HepG2 (cell line): ENCODE measurements at regions not wholly inside any gene's neighbourhood (a gene's known extent, or its start where the extent isn't known, plus 50 kb on each side); places are given as distances from the start of the nearest gene placed in this dataset.

ENCODE experiments used
- ATAC-seq: fragments of 200-7000 bp; cut with Tn5 transposase; 3 replicates; pipeline ENCODE4 v1.9.1; 2020; ENCODE audit warnings: mild to moderate bottlenecking, moderate library complexity
- BruUV-seq: library from RNA; stranded (reverse); fragments of 400-500 nt; replicated peaks from 2 replicates; lab custom pipeline; 2021; lab: Mats Ljungman, UMichigan
- CTCF ChIA-PET: fragments of 300-600 bp; formaldehyde crosslinking; extraction: SDS; loops from one replicate; lab custom pipeline; 2021; ENCODE audit warnings: low total read pairs, inconsistent platforms, low intra/inter-chr PET ratio; lab: Yijun Ruan, JAX
- POLR2A ChIA-PET: fragments of 350-600 bp; sonication (Branson Sonifier 250); formaldehyde crosslinking; loops from one replicate; lab custom pipeline; 2020; ENCODE audit warnings: antibody characterized with exemption, inconsistent platforms; lab: Yijun Ruan, JAX
- DNase-seq: peaks from one replicate; pipeline ENCODE4 v3.0.0-alpha.2; 2015; ENCODE audit warnings: low spot score
- FAIRE-seq: peaks from 3 replicates; lab custom pipeline; 2011; peaks lifted over from hg19 to GRCh38; lab: Jason Lieb, UNC
- H2AFZ ChIP-seq: one replicate; pipeline ENCODE4 v1.6.1; 2011; ENCODE audit warnings: low read length, inconsistent platforms
- H3K27ac ChIP-seq: fragments of 300-600 bp; 3 replicates; pipeline ENCODE4 v1.8.0; 2011; ENCODE audit warnings: mixed run types, mild to moderate bottlenecking, mixed read lengths, low read length, inconsistent platforms; ENCODE audit not compliant: insufficient read depth; ENCODE audit errors: extremely low read length
- H3K27me3 ChIP-seq, 2 experiments: fragments of 200-600 bp in 1 of 2; 2 replicates in 1 of 2; 3 replicates in 1 of 2; pipeline versions ENCODE4 v1.6.0 to v1.8.0; 2011; ENCODE audit warnings: low read length in 2 of 2, mild to moderate bottlenecking in 2 of 2, moderate library complexity in 2 of 2, inconsistent platforms in 1 of 2; ENCODE audit not compliant: insufficient read depth in 2 of 2, control insufficient read depth in 1 of 2
- H3K36me3 ChIP-seq, 2 experiments: fragments of 200-600 bp in 1 of 2; replicated peaks in 1 of 2; 2 replicates in 1 of 2; 3 replicates in 1 of 2; pipeline versions ENCODE4 v1.5.1 to v1.8.0; 2011; ENCODE audit warnings: low read length in 2 of 2, inconsistent platforms in 1 of 2; ENCODE audit not compliant: insufficient read depth in 2 of 2, control insufficient read depth in 1 of 2
- H3K4me1 ChIP-seq: 2 replicates; pipeline ENCODE4 v1.5.1; 2012; ENCODE audit warnings: low read length, inconsistent platforms; ENCODE audit not compliant: insufficient read depth
- H3K4me2 ChIP-seq: 2 replicates; pipeline ENCODE4 v1.6.0; 2011; ENCODE audit warnings: low read depth, low read length, inconsistent platforms
- H3K4me3 ChIP-seq, 3 experiments: fragments of 200-600 bp in 1 of 3; sonication (generic), shearing (Covaris generic) in 1 of 3; replicated peaks in 1 of 3; 2 replicates each; pipeline ENCODE4 v1.5.1; 2011 to 2016; ENCODE audit warnings: low read length in 3 of 3, inconsistent platforms in 2 of 3, low read depth in 2 of 3, mild to moderate bottlenecking in 2 of 3, control low read depth in 1 of 3, mixed read lengths in 1 of 3; ENCODE audit not compliant: insufficient read depth in 1 of 3
- H3K79me2 ChIP-seq: one replicate; pipeline ENCODE4 v1.6.1; 2011; ENCODE audit warnings: low read length, inconsistent platforms; ENCODE audit not compliant: insufficient read depth
- H3K9ac ChIP-seq: 2 replicates; pipeline ENCODE4 v1.6.0; 2011; ENCODE audit warnings: mild to moderate bottlenecking, low read depth, low read length, inconsistent platforms; ENCODE audit not compliant: insufficient read depth
- H3K9me3 ChIP-seq: 2 replicates; pipeline ENCODE4 v1.5.1; 2012; ENCODE audit warnings: mild to moderate bottlenecking, low read length
- H4K20me1 ChIP-seq: 2 replicates; pipeline ENCODE4 v1.6.0; 2011; ENCODE audit warnings: inconsistent platforms, mild to moderate bottlenecking, low read length, moderate library complexity; ENCODE audit not compliant: insufficient read depth
- ASH2L ChIP-seq: fragments of 300-600, 200-600 bp; sonication (generic); IDR thresholded peaks from 2 replicates; pipeline ENCODE4 v1.7.0; 2017; ENCODE audit warnings: low read depth, mild to moderate bottlenecking, moderate library complexity, mixed read lengths, low read length; ENCODE audit not compliant: insufficient read length
- BATF2 ChIP-seq: sonication (generic); formaldehyde crosslinking; IDR thresholded peaks from 2 replicates; pipeline ENCODE4 v1.8.0; 2022; ENCODE audit warnings: mild to moderate bottlenecking, missing genetic modification reagents, moderate library complexity
- CREB1 ChIP-seq, 2 experiments: fragments of 450-650 bp in 1 of 2; IDR thresholded peaks; 2 replicates each; pipeline ENCODE4 v1.6.1; 2016 to 2017; ENCODE audit warnings: control low read depth in 1 of 2, mild to moderate bottlenecking in 1 of 2, missing compliant biosample characterization in 1 of 2, missing genetic modification characterization in 1 of 2
- FOXO1 ChIP-seq: sonication (generic); formaldehyde crosslinking; IDR thresholded peaks from 2 replicates; pipeline ENCODE4 v1.4.0; 2020; ENCODE audit warnings: missing genetic modification reagents
- HOXA7 ChIP-seq: sonication (generic); formaldehyde crosslinking; IDR thresholded peaks from 2 replicates; pipeline ENCODE4 v1.8.1; 2022; ENCODE audit warnings: mild to moderate bottlenecking, missing genetic modification reagents, moderate library complexity
- IRF9 ChIP-seq: sonication (generic); formaldehyde crosslinking; IDR thresholded peaks from 2 replicates; pipeline ENCODE4 v1.8.0; 2022; ENCODE audit warnings: missing genetic modification reagents, mild to moderate bottlenecking, borderline replicate concordance
- NKX3-1 ChIP-seq: sonication (generic); formaldehyde crosslinking; IDR thresholded peaks from 2 replicates; pipeline ENCODE4 v1.5.0; 2020; ENCODE audit warnings: missing genetic modification reagents
- NR3C1 ChIP-seq: sonication (generic); formaldehyde crosslinking; IDR thresholded peaks from 2 replicates; pipeline ENCODE4 v1.4.0; 2020; ENCODE audit warnings: missing genetic modification reagents
- RFXAP ChIP-seq: sonication (generic); formaldehyde crosslinking; IDR thresholded peaks from 2 replicates; pipeline ENCODE4 v1.4.0; 2020; ENCODE audit warnings: missing genetic modification reagents, borderline replicate concordance
- THYN1 ChIP-seq: sonication (generic); formaldehyde crosslinking; IDR thresholded peaks from 2 replicates; pipeline ENCODE4 v1.8.1; 2023; ENCODE audit warnings: low read depth, mild to moderate bottlenecking, moderate library complexity, missing genetic modification reagents, borderline replicate concordance
- ZBTB38 ChIP-seq: sonication (generic); formaldehyde crosslinking; IDR thresholded peaks from 2 replicates; pipeline ENCODE4 v1.5.1; 2020; ENCODE audit warnings: mild to moderate bottlenecking, missing genetic modification reagents
- ZNF225 ChIP-seq: sonication (generic); formaldehyde crosslinking; IDR thresholded peaks from 2 replicates; pipeline ENCODE4 v1.4.0; 2020; ENCODE audit warnings: mild to moderate bottlenecking, missing genetic modification reagents
- ZNF343 ChIP-seq: sonication (generic); formaldehyde crosslinking; IDR thresholded peaks from 2 replicates; pipeline ENCODE4 v1.4.0; 2020; ENCODE audit warnings: mild to moderate bottlenecking, missing genetic modification reagents
- ZNF503 ChIP-seq: sonication (generic); formaldehyde crosslinking; IDR thresholded peaks from 2 replicates; pipeline ENCODE4 v1.4.0; 2020; ENCODE audit warnings: missing genetic modification reagents
- ZNF644 ChIP-seq: IDR thresholded peaks from 2 replicates; pipeline ENCODE4 v1.6.1; 2016; ENCODE audit warnings: low read depth
- ZNF83 ChIP-seq: sonication (generic); formaldehyde crosslinking; IDR thresholded peaks from 2 replicates; pipeline ENCODE4 v1.4.0; 2020; ENCODE audit warnings: missing genetic modification reagents, mild to moderate bottlenecking, borderline replicate concordance
- WGBS: methylation state at CpG from one replicate; pipeline ENCODE4 v1.1.6; 2017; ENCODE audit warnings: low lambda C conversion rate; 5-methylcytosine and 5-hydroxymethylcytosine counted together
- in situ Hi-C: cut with HindIII; loops from 2 replicates; pipeline ENCODE4 v1.10.0; 2017; ENCODE audit warnings: low pct_unique_long_range_greater_than_20kb; ENCODE audit not compliant: extremely low pct_ligation_motif_present
- intact Hi-C: fragments of 100-400 bp; cut with micrococcal nuclease; formaldehyde crosslinking; loops from one replicate; pipeline ENCODE4 v1.10.0; 2022; ENCODE audit not compliant: unreplicated experiment

- Histone ChIP-seq H3K4me1 (peaks cover 14% of the 10 kb centered on the region), H2AFZ (no peak overlapping the region), H3K9me3 (no peaks in the 10 kb centered on the region), H3K9ac (no peak overlapping the region), H3K27me3 (no peaks in the 10 kb centered on the region), H3K27ac (no peak overlapping the region), H3K4me2 (no peak overlapping the region), H3K79me2 (no peaks in the 10 kb centered on the region), H3K4me3 (no peak overlapping the region), H3K36me3 (no peaks in the 10 kb centered on the region), H4K20me1 (no peaks in the 10 kb centered on the region)
- FAIRE-seq, result no peak
- TF ChIP-seq THYN1 (no peak), ZNF83 (CRISPR knock-in tag) (no peak), BATF2 (CRISPR knock-in tag) (no peak), NR3C1 (CRISPR knock-in tag) (no peak)
- no peak for DNase-seq
- no peak for ATAC-seq
- POLR2A ChIA-PET, result no interaction called here
- in situ Hi-C loops (no loop called here), intact Hi-C loops (no loop called here)
- 31% methylated on average over 1 of the region's 1 CpG for WGBS
- no TSS peak for BruUV-seq
- CTCF ChIA-PET, result no interaction called here
These were observed 80.1 kb upstream of the ANKRD1 start for GRCh38 chr10:91000985-91001384.

GRCh38 chr10:91002656-91003055 lies 81.8 kb upstream of the ANKRD1 start:
- ChIA-PET POLR2A (no interaction called here), CTCF (no interaction called here)
- BruUV-seq, result no TSS peak
- WGBS, result 16% methylated on average over 3 of the region's 3 CpGs
- no peak overlapping the region for H3K27ac ChIP-seq
- H3K36me3 ChIP-seq, result no peaks in the 10 kb centered on the region
- no peaks in the 10 kb centered on the region for H3K9me3 ChIP-seq
- no peak overlapping the region for H3K9ac ChIP-seq
- H3K4me3 ChIP-seq, result no peak overlapping the region
- in situ Hi-C loops, result no loop called here
- no peaks in the 10 kb centered on the region for H3K79me2 ChIP-seq
- ATAC-seq (no peak), DNase-seq (no peak), FAIRE-seq (no peak)
- no peaks in the 10 kb centered on the region for H4K20me1 ChIP-seq
- intact Hi-C loops, result no loop called here
- no peak overlapping the region for H3K4me2 ChIP-seq
- H3K4me1 ChIP-seq, result peaks cover 14% of the 10 kb centered on the region
- no peak overlapping the region for H2AFZ ChIP-seq
- no peaks in the 10 kb centered on the region for H3K27me3 ChIP-seq
- no peak for TF ChIP-seq HOXA7 (CRISPR knock-in tag)
- TF ChIP-seq IRF9 (CRISPR knock-in tag), result no peak
- no peak for TF ChIP-seq ASH2L
- TF ChIP-seq ZBTB38 (CRISPR knock-in tag), result no peak
- no peak for TF ChIP-seq ZNF644 (CRISPR knock-in tag)
- TF ChIP-seq ZNF225 (CRISPR knock-in tag), result no peak
- no peak for TF ChIP-seq FOXO1 (CRISPR knock-in tag)
- no peak for TF ChIP-seq RFXAP (CRISPR knock-in tag)
- no peak for TF ChIP-seq CREB1 (IDR thresholded peaks at IDR 0.05)
- TF ChIP-seq CREB1 (CRISPR knock-in tag; IDR thresholded peaks at IDR 0.05), result no peak
- TF ChIP-seq ZNF343 (CRISPR knock-in tag), result no peak
- TF ChIP-seq NKX3-1 (CRISPR knock-in tag), result no peak
- TF ChIP-seq ZNF503 (CRISPR knock-in tag), result no peak
